GM23338 (cell line): ENCODE measurements at regions not wholly inside any gene's neighbourhood (a gene's known extent, or its start where the extent isn't known, plus 50 kb on each side); places are given as distances from the start of the nearest gene placed in this dataset.

Experiments used
- ATAC-seq: fragments of 200-7000 bp; cut with Tn5 transposase; 3 replicates; pipeline ENCODE4 v1.9.1; 2020
- DNase-seq: peaks from one replicate; pipeline ENCODE4 v3.0.0-alpha.2; 2015; ENCODE audit warnings: low spot score
- H2AFZ ChIP-seq: fragments of 200-600 bp; sonication (generic); 2 replicates; pipeline ENCODE4 v1.8.0; 2016; ENCODE audit warnings: antibody characterized with exemption, mild to moderate bottlenecking, moderate library complexity
- H3F3A ChIP-seq: fragments of 200-600 bp; sonication (generic); replicated peaks from 2 replicates; pipeline ENCODE4 v1.8.0; 2017; ENCODE audit warnings: antibody characterized with exemption, mixed run types, low read depth
- H3K27ac ChIP-seq: fragments of 200-600 bp; sonication (generic); 2 replicates; pipeline ENCODE4 v1.6.1; 2016; ENCODE audit warnings: low read depth
- H3K27me3 ChIP-seq: fragments of 200-600 bp; sonication (generic); 2 replicates; pipeline ENCODE4 v1.8.0; 2016; ENCODE audit warnings: mild to moderate bottlenecking, mixed run types, moderate library complexity; ENCODE audit not compliant: insufficient read depth
- H3K36me3 ChIP-seq: fragments of 200-600 bp; sonication (generic); 2 replicates; pipeline ENCODE4 v1.8.0; 2016; ENCODE audit warnings: mild to moderate bottlenecking; ENCODE audit not compliant: insufficient read depth
- H3K4me1 ChIP-seq: fragments of 200-600 bp; sonication (generic); 2 replicates; pipeline ENCODE4 v1.8.0; 2016; ENCODE audit warnings: mild to moderate bottlenecking, moderate library complexity; ENCODE audit not compliant: insufficient read depth
- H3K4me2 ChIP-seq: fragments of 200-600 bp; sonication (generic); 2 replicates; pipeline ENCODE4 v1.7.1; 2017; ENCODE audit warnings: mixed run types
- H3K4me3 ChIP-seq: fragments of 200-600 bp; sonication (generic); 2 replicates; pipeline ENCODE4 v1.6.1; 2016; ENCODE audit warnings: mixed run types
- H3K79me2 ChIP-seq: fragments of 200-600 bp; sonication (generic); replicated peaks from 2 replicates; pipeline ENCODE4 v1.8.0; 2017; ENCODE audit warnings: mild to moderate bottlenecking; ENCODE audit not compliant: insufficient read depth
- H3K9me2 ChIP-seq: fragments of 200-600 bp; sonication (generic); 2 replicates; pipeline ENCODE4 v1.8.0; 2017; ENCODE audit not compliant: insufficient read depth
- H4K20me1 ChIP-seq: fragments of 200-600 bp; sonication (generic); replicated peaks from 2 replicates; pipeline ENCODE4 v1.8.0; 2017; ENCODE audit warnings: mild to moderate bottlenecking; ENCODE audit not compliant: insufficient read depth
- H3K27ac Mint-ChIP-seq: 2 replicates; pipeline ENCODE4 v1.8.0; 2020; ENCODE audit warnings: inconsistent platforms, mild to moderate bottlenecking, moderate library complexity, mixed read lengths
- H3K27me3 Mint-ChIP-seq: 3 replicates; pipeline ENCODE4 v1.8.0; 2022; ENCODE audit warnings: low read depth, mild to moderate bottlenecking, moderate library complexity, mixed read lengths, inconsistent platforms; ENCODE audit not compliant: insufficient read depth, poor library complexity
- H3K36me3 Mint-ChIP-seq: 3 replicates; pipeline ENCODE4 v1.8.0; 2021; ENCODE audit warnings: low read depth, mild to moderate bottlenecking, inconsistent platforms, moderate library complexity, mixed read lengths
- H3K4me1 Mint-ChIP-seq: 3 replicates; pipeline ENCODE4 v1.8.0; 2020; ENCODE audit warnings: mild to moderate bottlenecking, inconsistent platforms, mixed read lengths
- H3K4me3 Mint-ChIP-seq: 3 replicates; pipeline ENCODE4 v1.8.0; 2021; ENCODE audit warnings: moderate library complexity, mild to moderate bottlenecking, inconsistent platforms, mixed read lengths
- H3K9me3 Mint-ChIP-seq: 3 replicates; pipeline ENCODE4 v1.8.0; 2020; ENCODE audit warnings: moderate library complexity, mild to moderate bottlenecking, inconsistent platforms, mixed read lengths
- EZH2 ChIP-seq: fragments of 200-600 bp; sonication (generic); IDR thresholded peaks from one replicate; pipeline ENCODE4 v1.8.0; 2017; ENCODE audit warnings: antibody characterized with exemption, mild to moderate bottlenecking, low read depth; ENCODE audit not compliant: unreplicated experiment
- TF ChIP-seq, protein P1 (sequence below): fragments of 250-450 bp; sonication (Bioruptor Pico); IDR thresholded peaks from 2 replicates; pipeline ENCODE4 v1.5.0; 2020; ENCODE audit warnings: mild to moderate bottlenecking, moderate library complexity
- TF ChIP-seq, protein P2 (sequence below): IDR thresholded peaks from one replicate; pipeline ENCODE4 v1.6.1; 2018; ENCODE audit warnings: antibody characterized with exemption; ENCODE audit not compliant: unreplicated experiment

DNA sequence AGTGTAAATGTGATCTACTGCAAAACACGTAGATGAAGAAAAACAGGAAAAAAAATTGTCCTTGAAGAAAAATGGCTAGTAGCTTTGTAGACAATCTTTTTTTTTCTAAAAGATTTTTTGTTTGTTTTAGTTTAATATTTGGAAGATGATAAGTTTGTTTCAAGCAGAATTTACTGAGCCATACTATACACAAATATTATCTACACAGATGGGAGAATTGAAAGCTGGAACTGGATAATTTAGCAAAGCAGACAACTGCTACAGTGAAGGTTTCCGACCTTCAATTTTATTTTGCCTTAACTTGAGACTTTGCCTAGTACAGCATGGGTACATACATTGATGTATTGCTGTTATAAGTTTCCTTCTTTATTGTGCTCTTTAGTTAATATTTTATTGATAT, 313.0 kb upstream of the PDGFD start:
- no peaks in the 10 kb centered on the region for H3K27me3 Mint-ChIP-seq
- H3K36me3 ChIP-seq, result no peaks in the 10 kb centered on the region
- H3F3A ChIP-seq, result no peaks in the 10 kb centered on the region
- H2AFZ ChIP-seq, result no peak overlapping the region
- no peak for DNase-seq
- no peak for ATAC-seq
- no peaks in the 10 kb centered on the region for H3K79me2 ChIP-seq
- no peak overlapping the region for H3K4me3 ChIP-seq
- no peaks in the 10 kb centered on the region for H3K27me3 ChIP-seq
- H3K4me1 Mint-ChIP-seq, result no peaks in the 10 kb centered on the region
- H3K27ac ChIP-seq, result no peak overlapping the region
- no peaks in the 10 kb centered on the region for H3K9me2 ChIP-seq
- no peaks in the 10 kb centered on the region for H3K4me1 ChIP-seq
- no peaks in the 10 kb centered on the region for H4K20me1 ChIP-seq
- no peak overlapping the region for H3K4me2 ChIP-seq
- no peak for TF ChIP-seq EZH2
- TF ChIP-seq, protein P1, sequence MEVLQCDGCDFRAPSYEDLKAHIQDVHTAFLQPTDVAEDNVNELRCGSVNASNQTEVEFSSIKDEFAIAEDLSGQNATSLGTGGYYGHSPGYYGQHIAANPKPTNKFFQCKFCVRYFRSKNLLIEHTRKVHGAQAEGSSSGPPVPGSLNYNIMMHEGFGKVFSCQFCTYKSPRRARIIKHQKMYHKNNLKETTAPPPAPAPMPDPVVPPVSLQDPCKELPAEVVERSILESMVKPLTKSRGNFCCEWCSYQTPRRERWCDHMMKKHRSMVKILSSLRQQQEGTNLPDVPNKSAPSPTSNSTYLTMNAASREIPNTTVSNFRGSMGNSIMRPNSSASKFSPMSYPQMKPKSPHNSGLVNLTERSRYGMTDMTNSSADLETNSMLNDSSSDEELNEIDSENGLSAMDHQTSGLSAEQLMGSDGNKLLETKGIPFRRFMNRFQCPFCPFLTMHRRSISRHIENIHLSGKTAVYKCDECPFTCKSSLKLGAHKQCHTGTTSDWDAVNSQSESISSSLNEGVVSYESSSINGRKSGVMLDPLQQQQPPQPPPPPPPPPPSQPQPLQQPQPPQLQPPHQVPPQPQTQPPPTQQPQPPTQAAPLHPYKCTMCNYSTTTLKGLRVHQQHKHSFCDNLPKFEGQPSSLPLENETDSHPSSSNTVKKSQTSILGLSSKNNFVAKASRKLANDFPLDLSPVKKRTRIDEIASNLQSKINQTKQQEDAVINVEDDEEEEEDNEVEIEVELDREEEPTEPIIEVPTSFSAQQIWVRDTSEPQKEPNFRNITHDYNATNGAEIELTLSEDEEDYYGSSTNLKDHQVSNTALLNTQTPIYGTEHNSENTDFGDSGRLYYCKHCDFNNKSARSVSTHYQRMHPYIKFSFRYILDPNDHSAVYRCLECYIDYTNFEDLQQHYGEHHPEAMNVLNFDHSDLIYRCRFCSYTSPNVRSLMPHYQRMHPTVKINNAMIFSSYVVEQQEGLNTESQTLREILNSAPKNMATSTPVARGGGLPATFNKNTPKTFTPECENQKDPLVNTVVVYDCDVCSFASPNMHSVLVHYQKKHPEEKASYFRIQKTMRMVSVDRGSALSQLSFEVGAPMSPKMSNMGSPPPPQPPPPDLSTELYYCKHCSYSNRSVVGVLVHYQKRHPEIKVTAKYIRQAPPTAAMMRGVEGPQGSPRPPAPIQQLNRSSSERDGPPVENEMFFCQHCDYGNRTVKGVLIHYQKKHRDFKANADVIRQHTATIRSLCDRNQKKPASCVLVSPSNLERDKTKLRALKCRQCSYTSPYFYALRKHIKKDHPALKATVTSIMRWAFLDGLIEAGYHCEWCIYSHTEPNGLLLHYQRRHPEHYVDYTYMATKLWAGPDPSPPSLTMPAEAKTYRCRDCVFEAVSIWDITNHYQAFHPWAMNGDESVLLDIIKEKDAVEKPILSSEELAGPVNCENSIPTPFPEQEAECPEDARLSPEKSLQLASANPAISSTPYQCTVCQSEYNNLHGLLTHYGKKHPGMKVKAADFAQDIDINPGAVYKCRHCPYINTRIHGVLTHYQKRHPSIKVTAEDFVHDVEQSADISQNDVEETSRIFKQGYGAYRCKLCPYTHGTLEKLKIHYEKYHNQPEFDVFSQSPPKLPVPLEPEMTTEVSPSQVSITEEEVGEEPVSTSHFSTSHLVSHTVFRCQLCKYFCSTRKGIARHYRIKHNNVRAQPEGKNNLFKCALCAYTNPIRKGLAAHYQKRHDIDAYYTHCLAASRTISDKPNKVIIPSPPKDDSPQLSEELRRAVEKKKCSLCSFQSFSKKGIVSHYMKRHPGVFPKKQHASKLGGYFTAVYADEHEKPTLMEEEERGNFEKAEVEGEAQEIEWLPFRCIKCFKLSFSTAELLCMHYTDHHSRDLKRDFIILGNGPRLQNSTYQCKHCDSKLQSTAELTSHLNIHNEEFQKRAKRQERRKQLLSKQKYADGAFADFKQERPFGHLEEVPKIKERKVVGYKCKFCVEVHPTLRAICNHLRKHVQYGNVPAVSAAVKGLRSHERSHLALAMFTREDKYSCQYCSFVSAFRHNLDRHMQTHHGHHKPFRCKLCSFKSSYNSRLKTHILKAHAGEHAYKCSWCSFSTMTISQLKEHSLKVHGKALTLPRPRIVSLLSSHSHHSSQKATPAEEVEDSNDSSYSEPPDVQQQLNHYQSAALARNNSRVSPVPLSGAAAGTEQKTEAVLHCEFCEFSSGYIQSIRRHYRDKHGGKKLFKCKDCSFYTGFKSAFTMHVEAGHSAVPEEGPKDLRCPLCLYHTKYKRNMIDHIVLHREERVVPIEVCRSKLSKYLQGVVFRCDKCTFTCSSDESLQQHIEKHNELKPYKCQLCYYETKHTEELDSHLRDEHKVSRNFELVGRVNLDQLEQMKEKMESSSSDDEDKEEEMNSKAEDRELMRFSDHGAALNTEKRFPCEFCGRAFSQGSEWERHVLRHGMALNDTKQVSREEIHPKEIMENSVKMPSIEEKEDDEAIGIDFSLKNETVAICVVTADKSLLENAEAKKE (CRISPR knock-in tag), result no peak
- TF ChIP-seq, protein P2, sequence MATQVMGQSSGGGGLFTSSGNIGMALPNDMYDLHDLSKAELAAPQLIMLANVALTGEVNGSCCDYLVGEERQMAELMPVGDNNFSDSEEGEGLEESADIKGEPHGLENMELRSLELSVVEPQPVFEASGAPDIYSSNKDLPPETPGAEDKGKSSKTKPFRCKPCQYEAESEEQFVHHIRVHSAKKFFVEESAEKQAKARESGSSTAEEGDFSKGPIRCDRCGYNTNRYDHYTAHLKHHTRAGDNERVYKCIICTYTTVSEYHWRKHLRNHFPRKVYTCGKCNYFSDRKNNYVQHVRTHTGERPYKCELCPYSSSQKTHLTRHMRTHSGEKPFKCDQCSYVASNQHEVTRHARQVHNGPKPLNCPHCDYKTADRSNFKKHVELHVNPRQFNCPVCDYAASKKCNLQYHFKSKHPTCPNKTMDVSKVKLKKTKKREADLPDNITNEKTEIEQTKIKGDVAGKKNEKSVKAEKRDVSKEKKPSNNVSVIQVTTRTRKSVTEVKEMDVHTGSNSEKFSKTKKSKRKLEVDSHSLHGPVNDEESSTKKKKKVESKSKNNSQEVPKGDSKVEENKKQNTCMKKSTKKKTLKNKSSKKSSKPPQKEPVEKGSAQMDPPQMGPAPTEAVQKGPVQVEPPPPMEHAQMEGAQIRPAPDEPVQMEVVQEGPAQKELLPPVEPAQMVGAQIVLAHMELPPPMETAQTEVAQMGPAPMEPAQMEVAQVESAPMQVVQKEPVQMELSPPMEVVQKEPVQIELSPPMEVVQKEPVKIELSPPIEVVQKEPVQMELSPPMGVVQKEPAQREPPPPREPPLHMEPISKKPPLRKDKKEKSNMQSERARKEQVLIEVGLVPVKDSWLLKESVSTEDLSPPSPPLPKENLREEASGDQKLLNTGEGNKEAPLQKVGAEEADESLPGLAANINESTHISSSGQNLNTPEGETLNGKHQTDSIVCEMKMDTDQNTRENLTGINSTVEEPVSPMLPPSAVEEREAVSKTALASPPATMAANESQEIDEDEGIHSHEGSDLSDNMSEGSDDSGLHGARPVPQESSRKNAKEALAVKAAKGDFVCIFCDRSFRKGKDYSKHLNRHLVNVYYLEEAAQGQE, result no peak
- H3K4me3 Mint-ChIP-seq, result no peak overlapping the region
- H3K36me3 Mint-ChIP-seq, result peaks cover 6% of the 10 kb centered on the region
- peaks cover 8% of the 10 kb centered on the region; the same call in 2 of the 3 replicates for H3K9me3 Mint-ChIP-seq
- no peak overlapping the region for H3K27ac Mint-ChIP-seq
